Neural crest cell (in vitro differentiated cells): ENCODE measurements at regions not wholly inside any gene's neighbourhood (a gene's known extent, or its start where the extent isn't known, plus 50 kb on each side); places are given as distances from the start of the nearest gene placed in this dataset.

Experiments
- DNase-seq: peaks from one replicate; pipeline ENCODE4 v3.0.0; 2021; ENCODE audit warnings: low read depth, mixed read lengths, low spot score
- H3K27ac Mint-ChIP-seq: one replicate; pipeline ENCODE4 v1.8.0; 2021; ENCODE audit warnings: mild to moderate bottlenecking, mixed read lengths; ENCODE audit not compliant: unreplicated experiment
- H3K27me3 Mint-ChIP-seq: 2 replicates; pipeline ENCODE4 v1.8.0; 2021; ENCODE audit warnings: low read depth, mild to moderate bottlenecking, mixed read lengths
- H3K36me3 Mint-ChIP-seq: 2 replicates; pipeline ENCODE4 v1.8.0; 2021; ENCODE audit warnings: low read depth, mild to moderate bottlenecking, mixed read lengths
- H3K4me1 Mint-ChIP-seq: 2 replicates; pipeline ENCODE4 v1.8.0; 2021; ENCODE audit warnings: mixed read lengths
- H3K4me3 Mint-ChIP-seq: one replicate; pipeline ENCODE4 v1.8.0; 2021; ENCODE audit warnings: mild to moderate bottlenecking, mixed read lengths
- H3K9me3 Mint-ChIP-seq: 2 replicates; pipeline ENCODE4 v1.8.0; 2021; ENCODE audit warnings: mixed read lengths
- TF ChIP-seq, protein P1 (sequence below): fragments of 200-600 bp; sonication (generic); conservative IDR thresholded peaks from 2 replicates; pipeline ENCODE4 v1.5.0; 2021; ENCODE audit warnings: antibody characterized with exemption, mild to moderate bottlenecking

DNA sequence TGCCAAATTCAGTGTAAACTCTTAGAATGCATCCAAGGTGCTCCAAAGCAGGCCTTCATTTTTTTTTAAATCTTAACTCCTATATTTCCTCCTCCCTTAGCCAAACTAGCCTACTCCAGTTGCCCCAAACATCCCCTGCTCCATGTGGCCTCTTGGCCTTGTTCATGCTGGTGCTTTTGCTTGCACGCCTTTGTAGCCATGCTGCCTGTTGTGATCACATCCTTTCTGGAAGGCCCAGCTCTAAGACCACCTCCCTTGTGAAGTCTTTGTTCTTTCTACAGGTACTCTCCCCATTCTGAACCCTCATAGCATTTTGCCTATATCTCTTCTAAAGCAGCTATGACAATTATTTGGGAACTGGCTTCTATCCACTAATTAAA lies 375.3 kb upstream of the NFE2L3 start:
- TF ChIP-seq, protein P1, sequence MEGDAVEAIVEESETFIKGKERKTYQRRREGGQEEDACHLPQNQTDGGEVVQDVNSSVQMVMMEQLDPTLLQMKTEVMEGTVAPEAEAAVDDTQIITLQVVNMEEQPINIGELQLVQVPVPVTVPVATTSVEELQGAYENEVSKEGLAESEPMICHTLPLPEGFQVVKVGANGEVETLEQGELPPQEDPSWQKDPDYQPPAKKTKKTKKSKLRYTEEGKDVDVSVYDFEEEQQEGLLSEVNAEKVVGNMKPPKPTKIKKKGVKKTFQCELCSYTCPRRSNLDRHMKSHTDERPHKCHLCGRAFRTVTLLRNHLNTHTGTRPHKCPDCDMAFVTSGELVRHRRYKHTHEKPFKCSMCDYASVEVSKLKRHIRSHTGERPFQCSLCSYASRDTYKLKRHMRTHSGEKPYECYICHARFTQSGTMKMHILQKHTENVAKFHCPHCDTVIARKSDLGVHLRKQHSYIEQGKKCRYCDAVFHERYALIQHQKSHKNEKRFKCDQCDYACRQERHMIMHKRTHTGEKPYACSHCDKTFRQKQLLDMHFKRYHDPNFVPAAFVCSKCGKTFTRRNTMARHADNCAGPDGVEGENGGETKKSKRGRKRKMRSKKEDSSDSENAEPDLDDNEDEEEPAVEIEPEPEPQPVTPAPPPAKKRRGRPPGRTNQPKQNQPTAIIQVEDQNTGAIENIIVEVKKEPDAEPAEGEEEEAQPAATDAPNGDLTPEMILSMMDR, result no peak
- DNase-seq, result no peak
- H3K4me3 Mint-ChIP-seq, result no peak overlapping the region
- H3K36me3 Mint-ChIP-seq, result no peaks in the 10 kb centered on the region
- peaks cover 26% of the 10 kb centered on the region for H3K4me1 Mint-ChIP-seq
- no peaks in the 10 kb centered on the region for H3K9me3 Mint-ChIP-seq
- no peak overlapping the region for H3K27ac Mint-ChIP-seq
- no peaks in the 10 kb centered on the region for H3K27me3 Mint-ChIP-seq

DNA sequence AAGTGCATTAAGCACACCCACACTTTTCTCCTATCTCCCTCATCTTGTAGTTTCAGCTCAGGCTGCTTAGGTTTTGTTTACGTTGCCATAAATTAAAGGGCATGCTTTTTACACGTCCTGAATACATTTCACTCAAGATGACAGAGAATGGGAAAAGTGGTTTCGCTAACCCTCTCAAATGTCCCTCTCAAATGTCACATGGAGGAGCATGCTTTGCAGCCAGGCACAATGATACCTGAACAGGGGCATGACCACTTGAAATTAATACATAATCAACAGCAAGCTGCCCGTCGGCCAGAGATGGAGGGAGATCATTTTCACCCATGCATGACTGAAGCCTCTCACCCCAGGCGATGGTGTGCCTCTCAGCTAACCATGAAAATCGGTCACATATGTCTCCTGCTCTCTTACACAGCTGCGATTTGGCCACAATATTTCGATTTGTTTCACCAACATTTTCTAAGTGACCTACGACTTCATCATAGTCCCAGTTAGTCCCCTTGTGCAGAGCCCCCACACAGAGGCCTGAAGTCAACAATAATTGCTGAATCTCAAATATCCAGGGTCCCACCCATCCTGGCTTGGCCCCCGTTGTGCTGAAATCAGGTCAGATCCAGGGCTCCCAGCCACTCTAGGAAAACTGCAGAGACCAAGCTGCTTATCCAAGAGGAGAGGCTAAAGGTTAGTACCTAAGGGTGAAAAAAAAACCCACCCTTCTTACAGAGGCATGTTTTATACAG lies 373.9 kb upstream of the NFE2L3 start:
- no peak overlapping the region for H3K4me3 Mint-ChIP-seq
- H3K36me3 Mint-ChIP-seq, result no peaks in the 10 kb centered on the region
- H3K9me3 Mint-ChIP-seq, result no peaks in the 10 kb centered on the region
- H3K4me1 Mint-ChIP-seq, result peaks cover 16% of the 10 kb centered on the region
- H3K27me3 Mint-ChIP-seq, result no peaks in the 10 kb centered on the region
- no peak for DNase-seq
- peak overlapping the region; percentile 16 for H3K27ac Mint-ChIP-seq
- TF ChIP-seq, protein P1, result no peak

DNA sequence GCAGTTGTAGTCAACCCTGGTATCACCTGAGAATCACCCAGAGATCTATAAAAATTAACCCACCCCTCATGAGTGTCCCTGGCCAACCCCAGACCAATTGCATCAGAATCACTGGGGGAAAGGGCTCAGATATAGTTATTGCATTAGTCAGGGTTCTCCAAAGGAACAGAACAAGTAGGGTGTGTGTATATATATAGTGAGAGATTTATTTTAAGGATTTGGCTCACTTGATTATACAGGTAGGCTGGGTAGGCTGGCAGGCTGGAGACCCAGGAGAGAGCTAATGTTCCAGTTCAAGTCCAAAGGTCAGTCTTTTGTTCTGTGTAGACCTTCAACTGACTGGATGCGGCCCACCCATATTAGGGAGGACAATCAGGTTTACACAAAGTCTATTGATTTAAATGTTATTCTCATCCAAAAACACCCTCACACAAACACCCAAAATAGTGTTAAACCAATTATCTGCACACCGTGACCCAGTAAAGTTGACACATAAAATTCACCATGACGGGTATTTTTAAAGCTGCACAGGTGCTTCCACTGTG lies 372.9 kb upstream of the NFE2L3 start:
- Mint-ChIP-seq H3K36me3 (no peaks in the 10 kb centered on the region), H3K27ac (no peak overlapping the region)
- TF ChIP-seq, protein P1, result no peak

DNA sequence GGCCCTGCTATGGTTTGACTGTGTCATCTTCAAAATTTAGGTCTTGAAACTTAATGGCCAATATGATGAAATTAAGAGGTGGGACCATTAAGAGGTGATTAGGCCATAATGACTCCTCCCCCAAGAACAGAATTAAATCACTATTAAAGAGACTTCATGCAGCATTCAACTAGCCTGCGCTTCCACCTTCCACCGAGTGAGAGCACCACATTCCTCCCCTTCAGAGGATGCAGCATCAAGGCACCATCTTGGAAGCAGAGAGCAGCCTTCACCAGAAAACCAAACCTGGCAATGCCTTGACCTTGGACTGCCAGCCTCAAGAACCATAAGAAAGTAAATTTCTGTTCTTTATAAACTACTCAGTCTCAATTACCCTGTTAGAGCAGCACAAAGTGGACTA lies 371.1 kb upstream of the NFE2L3 start:
- Mint-ChIP-seq H3K27me3 (no peaks in the 10 kb centered on the region), H3K9me3 (peaks cover 5% of the 10 kb centered on the region), H3K4me3 (no peak overlapping the region), H3K27ac (no peak overlapping the region), H3K36me3 (no peaks in the 10 kb centered on the region), H3K4me1 (peaks cover 13% of the 10 kb centered on the region)
- no peak for DNase-seq
- TF ChIP-seq, protein P1, result no peak

More for the DNA sequence above, 372.9 kb upstream of the NFE2L3 start:
- Mint-ChIP-seq H3K4me1 (peaks cover 13% of the 10 kb centered on the region), H3K4me3 (no peak overlapping the region), H3K27me3 (no peaks in the 10 kb centered on the region), H3K9me3 (no peaks in the 10 kb centered on the region)
- DNase-seq, result no peak

DNA sequence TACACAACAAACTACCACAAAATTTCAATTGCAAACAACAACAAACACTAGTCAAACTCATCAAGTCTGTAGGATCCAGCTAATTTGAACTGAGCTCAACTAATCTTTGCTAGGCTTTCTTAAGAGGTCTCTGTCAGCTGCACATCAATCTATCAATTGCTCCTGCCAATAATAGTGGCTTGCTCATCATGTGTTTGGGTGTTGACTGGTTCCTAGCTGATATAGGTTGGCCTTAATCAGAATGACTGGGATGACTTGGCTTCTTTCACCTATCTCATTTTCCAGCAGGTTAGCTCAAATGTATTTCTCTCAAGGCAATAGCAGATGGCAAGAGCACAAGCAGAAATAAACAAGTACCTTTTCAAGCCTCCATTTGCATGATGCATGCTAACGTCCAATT lies 370.3 kb upstream of the NFE2L3 start:
- Mint-ChIP-seq H3K36me3 (no peaks in the 10 kb centered on the region), H3K27ac (no peak overlapping the region), H3K27me3 (no peaks in the 10 kb centered on the region), H3K4me3 (no peak overlapping the region), H3K9me3 (peaks cover 5% of the 10 kb centered on the region), H3K4me1 (peaks cover 11% of the 10 kb centered on the region)
- TF ChIP-seq, protein P1, result no peak
- no peak for DNase-seq
